Cardiac fibroblast (primary cell): ENCODE measurements at regions not wholly inside any gene's neighbourhood (a gene's known extent, or its start where the extent isn't known, plus 50 kb on each side); places are given as distances from the start of the nearest gene placed in this dataset.

Experiments
- DNase-seq, 2 donors: peaks; one replicate each; pipeline versions ENCODE4 v3.0.0 to v3.0.0-alpha.2; 2010; ENCODE audit warnings: low read depth in 2 of 2
- H3K4me3 ChIP-seq, 2 donors: replicated peaks in 1 of 2; 1 replicate in 1 of 2; 2 replicates in 1 of 2; pipeline ENCODE4 v1.5.1; 2011; ENCODE audit warnings: low read depth in 2 of 2, low read length in 2 of 2, mild to moderate bottlenecking in 2 of 2, moderate library complexity in 1 of 2
- CTCF ChIP-seq: IDR thresholded peaks from one replicate; pipeline ENCODE4 v1.5.1; 2011; ENCODE audit warnings: low read depth, mild to moderate bottlenecking, low read length, inconsistent platforms

GRCh38 chr22:22111983-22112382 is 129.4 kb upstream of the TOP3B start:
- TF ChIP-seq CTCF, result no peak
- no peak overlapping the region for H3K4me3 ChIP-seq
- DNase-seq, result no peak

DNA sequence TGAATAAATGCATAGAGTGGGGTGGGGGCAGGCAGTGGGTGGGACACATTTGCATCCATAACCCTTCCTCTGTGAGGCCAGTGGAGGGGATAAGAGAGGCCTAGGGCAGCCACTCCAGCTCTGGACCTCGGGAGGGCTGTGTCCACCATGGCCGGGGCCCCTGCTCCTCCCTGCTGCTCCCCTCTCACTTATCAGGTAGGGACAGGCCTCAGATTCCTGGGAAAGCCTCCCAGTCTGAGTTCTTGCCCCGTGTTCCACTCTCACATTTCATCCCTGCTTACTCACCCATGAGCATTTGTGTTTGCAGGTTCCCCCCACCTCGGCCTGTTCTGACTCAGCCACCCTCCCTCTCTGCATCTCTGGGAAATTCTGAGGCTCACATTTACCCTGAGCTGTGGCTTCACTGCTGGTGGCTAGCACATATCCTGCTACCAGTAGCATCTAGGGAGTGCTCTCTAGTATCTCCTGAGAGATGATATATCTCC is 128.7 kb upstream of the TOP3B start:
- DNase-seq, result peak; percentile 35 to 90
- H3K4me3 ChIP-seq, result no peak overlapping the region
- TF ChIP-seq CTCF, result no peak

GRCh38 chr22:22110548-22111266 is 128.1 kb upstream of the TOP3B start:
- no peak overlapping the region for H3K4me3 ChIP-seq
- peak; percentile 52 to 79 for DNase-seq
- peak; percentile 73 for TF ChIP-seq CTCF

DNA sequence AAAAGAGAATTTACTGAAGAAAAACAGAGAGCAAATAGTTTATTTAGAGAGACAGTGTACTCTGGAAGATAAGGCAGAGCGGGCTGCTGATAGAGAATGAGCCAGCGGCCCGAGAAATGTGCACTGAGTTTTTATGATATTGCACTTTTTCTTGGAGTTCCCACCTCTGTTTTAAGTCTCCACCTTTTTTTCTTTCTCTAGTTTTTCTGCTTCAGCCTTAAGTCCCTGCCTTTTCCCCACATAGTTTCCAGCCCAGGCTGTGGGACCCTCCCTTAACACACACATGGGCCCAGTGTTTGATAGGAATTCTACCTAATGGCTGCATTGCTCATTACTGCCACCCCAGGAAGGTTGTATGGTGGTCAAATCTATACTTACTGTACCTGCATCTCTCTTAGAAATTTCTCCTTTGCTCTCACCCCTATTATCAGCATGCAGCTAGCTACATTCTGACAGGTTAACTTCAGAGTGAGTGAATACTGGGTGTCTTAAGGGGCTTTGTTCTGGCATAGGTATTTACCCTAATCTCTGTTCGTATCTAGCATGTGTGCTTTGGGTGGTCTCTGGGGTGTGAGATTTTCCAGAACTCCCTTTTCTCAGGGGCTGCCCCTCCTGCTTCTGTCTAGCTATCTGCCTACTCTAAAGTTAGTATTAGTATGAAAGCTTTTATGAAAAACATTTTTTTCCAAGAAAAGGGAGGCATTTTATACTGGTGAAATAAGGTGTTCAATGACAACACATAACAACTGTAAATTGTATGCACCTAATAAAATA is 127.3 kb upstream of the TOP3B start:
- TF ChIP-seq CTCF, result peak; percentile 11
- H3K4me3 ChIP-seq, result no peak overlapping the region
- no peak for DNase-seq

DNA sequence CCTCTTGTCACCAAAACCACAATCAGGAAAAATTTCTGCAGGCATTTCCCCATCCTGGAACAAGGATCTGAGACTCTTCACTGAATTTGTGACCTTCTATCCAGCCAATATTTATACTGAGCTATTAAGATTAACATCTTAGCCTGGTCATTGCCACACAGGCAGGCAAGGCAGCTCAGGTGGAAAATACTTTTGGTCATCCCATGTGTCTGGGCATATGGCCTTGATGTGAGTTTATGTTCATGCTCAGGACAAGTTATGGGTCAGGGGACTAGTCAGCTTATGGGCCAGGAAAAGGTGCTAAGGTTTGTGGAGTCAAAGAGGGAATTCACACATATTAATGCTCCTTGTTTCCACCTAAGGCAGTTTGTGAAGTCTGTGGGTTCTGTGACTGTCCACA is 124.3 kb upstream of the TOP3B start:
- H3K4me3 ChIP-seq, result no peak overlapping the region
- no peak for DNase-seq
- no peak for TF ChIP-seq CTCF

DNA sequence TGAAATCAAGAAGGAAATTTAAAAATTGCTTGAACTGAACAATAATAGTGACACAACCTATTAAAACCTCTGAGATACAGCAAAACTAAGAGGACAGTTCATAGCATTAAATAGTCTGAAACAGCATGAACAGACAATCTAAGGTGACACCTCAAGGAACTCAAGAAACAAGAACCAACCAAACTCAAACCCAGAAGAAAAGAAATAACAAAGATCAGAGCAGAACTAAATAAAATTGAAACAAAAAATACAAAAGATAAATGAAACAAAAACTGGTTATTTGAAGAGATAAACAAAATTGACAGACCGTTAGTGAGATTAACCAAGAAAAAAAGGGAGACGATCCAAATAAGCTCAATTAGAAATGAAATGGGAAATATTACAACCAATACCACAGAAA is 122.8 kb upstream of the TOP3B start:
- TF ChIP-seq CTCF, result no peak
- DNase-seq, result no peak
- no peak overlapping the region for H3K4me3 ChIP-seq
